HL-60 (cell line): ENCODE measurements at regions not wholly inside any gene's neighbourhood (a gene's known extent, or its start where the extent isn't known, plus 50 kb on each side); places are given as distances from the start of the nearest gene placed in this dataset.
"Not testable (repeated sequence)": the region's sequence is repeated elsewhere in the genome, so short reads cannot be mapped to it uniquely, and the experiment has no call there.

Experiments
- DNase-seq, 2 experiments: peaks; one replicate each; pipeline ENCODE4 v3.0.0-alpha.2; 2010 to 2020; ENCODE audit warnings: low read depth in 1 of 2, low spot score in 1 of 2
- H3K27ac ChIP-seq: fragments of 250-450 bp; sonication (Bioruptor Pico); replicated peaks from 2 replicates; pipeline ENCODE4 v1.5.1; 2020; ENCODE audit warnings: mild to moderate bottlenecking, moderate library complexity
- H3K27me3 ChIP-seq: fragments of 250-450 bp; sonication (Bioruptor Pico); 2 replicates; pipeline ENCODE4 v1.5.1; 2021; ENCODE audit warnings: mild to moderate bottlenecking, moderate library complexity; ENCODE audit not compliant: insufficient read depth, poor library complexity, severe bottlenecking
- H3K4me3 ChIP-seq: replicated peaks from 2 replicates; pipeline ENCODE4 v1.5.1; 2011; ENCODE audit warnings: mild to moderate bottlenecking, control low read depth, low read length; ENCODE audit not compliant: insufficient read depth
- GABPA ChIP-seq: IDR thresholded peaks from 2 replicates; pipeline ENCODE4 v1.6.1; 2012; ENCODE audit warnings: low read depth
- POLR2AphosphoS5 ChIP-seq: IDR thresholded peaks from 2 replicates; pipeline ENCODE4 v1.6.1; 2012; ENCODE audit warnings: low read depth
- REST ChIP-seq: IDR thresholded peaks from 2 replicates; pipeline ENCODE4 v1.6.1; 2012; ENCODE audit warnings: low read depth; ENCODE audit not compliant: insufficient replicate concordance
- SPI1 ChIP-seq: IDR thresholded peaks from 2 replicates; pipeline ENCODE4 v1.6.1; 2012; ENCODE audit warnings: low read depth, mild to moderate bottlenecking, borderline replicate concordance
- TF ChIP-seq, protein P1 (sequence below): IDR thresholded peaks from one replicate; pipeline ENCODE4 v1.5.1; 2011; ENCODE audit warnings: low read length, control low read depth, inconsistent platforms; ENCODE audit not compliant: insufficient read depth

DNA sequence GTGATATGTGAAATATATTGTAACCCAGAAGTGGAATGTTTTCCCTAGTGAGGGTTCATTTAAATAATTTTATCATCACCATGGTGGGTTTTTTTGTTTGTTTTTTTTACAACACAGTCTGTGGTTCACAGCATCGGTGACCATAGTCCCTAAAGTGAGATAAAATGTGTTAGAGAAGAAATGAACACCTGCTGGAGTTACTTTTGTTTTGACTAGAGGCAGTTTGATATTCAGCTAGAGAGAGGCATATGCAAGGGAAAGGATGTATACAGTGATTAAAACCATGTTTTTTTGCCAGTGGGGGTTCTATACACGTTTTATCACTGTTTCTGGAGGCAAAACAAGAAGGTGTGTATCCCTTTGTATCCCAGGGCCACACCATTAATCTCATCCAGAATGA, 541.5 kb downstream of the PCDH7 start:
- no peak overlapping the region for H3K4me3 ChIP-seq
- no peak for DNase-seq
- no peak for TF ChIP-seq SPI1
- TF ChIP-seq, protein P1, sequence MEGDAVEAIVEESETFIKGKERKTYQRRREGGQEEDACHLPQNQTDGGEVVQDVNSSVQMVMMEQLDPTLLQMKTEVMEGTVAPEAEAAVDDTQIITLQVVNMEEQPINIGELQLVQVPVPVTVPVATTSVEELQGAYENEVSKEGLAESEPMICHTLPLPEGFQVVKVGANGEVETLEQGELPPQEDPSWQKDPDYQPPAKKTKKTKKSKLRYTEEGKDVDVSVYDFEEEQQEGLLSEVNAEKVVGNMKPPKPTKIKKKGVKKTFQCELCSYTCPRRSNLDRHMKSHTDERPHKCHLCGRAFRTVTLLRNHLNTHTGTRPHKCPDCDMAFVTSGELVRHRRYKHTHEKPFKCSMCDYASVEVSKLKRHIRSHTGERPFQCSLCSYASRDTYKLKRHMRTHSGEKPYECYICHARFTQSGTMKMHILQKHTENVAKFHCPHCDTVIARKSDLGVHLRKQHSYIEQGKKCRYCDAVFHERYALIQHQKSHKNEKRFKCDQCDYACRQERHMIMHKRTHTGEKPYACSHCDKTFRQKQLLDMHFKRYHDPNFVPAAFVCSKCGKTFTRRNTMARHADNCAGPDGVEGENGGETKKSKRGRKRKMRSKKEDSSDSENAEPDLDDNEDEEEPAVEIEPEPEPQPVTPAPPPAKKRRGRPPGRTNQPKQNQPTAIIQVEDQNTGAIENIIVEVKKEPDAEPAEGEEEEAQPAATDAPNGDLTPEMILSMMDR: no peak
- TF ChIP-seq POLR2AphosphoS5: no peak
- TF ChIP-seq GABPA: no peak
- TF ChIP-seq REST: no peak

GRCh38 chr4:31266094-31266493, 545.9 kb downstream of the PCDH7 start:
- not testable (repeated sequence) for H3K4me3 ChIP-seq, H3K27ac ChIP-seq, H3K27me3 ChIP-seq, DNase-seq

More for the DNA sequence above, 541.5 kb downstream of the PCDH7 start:
- no peak overlapping the region for H3K27ac ChIP-seq
- H3K27me3 ChIP-seq: no peaks in the 10 kb centered on the region

DNA sequence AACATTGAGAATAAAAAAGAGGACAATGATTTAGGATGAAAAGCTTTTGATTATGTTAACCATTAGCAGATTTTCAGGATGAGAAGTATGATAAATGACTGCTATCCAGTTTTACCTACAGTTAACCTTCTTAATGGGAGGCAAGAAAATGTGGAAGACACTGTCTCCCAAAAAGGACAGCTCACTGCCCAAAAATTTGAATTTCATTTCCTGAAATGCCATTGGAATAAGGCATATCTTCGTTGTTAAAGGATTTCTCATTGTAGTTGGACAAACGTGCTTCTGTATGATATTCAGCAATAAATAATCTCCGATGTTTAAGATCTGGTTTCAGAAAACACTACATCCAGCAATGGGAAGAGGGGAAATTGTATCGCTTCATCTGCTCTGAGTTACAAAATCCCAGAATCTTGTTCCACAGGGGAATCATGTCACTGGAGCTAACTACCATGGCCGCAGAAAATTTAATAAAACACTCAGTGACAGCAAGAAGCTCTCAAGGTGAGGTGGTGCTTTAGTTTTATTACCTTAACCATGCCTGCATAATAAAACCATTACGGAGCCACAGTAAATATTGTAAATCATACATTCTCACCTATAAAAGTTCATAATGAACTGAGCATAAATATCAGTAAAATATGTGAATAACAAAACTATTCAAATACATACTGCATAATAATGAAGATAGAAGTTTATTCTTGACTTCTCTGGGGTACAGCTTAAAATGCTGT, 552.3 kb downstream of the PCDH7 start:
- Histone ChIP-seq H3K27me3 (no peaks in the 10 kb centered on the region), H3K4me3 (no peak overlapping the region), H3K27ac (no peak overlapping the region)
- DNase-seq: no peak
- TF ChIP-seq GABPA (no peak), POLR2AphosphoS5 (no peak), REST (no peak), SPI1 (no peak)
- TF ChIP-seq, protein P1: no peak

- H3K27ac ChIP-seq: no peak overlapping the region
- no peaks in the 10 kb centered on the region for H3K27me3 ChIP-seq
- no peak for DNase-seq
- H3K4me3 ChIP-seq: no peak overlapping the region
- TF ChIP-seq REST: no peak
- no peak for TF ChIP-seq GABPA
- TF ChIP-seq SPI1: no peak
- TF ChIP-seq POLR2AphosphoS5: no peak
- TF ChIP-seq, protein P1: no peak
Measured at GRCh38 chr4:31275906-31276305, 555.7 kb downstream of the PCDH7 start.
